ENCODE measurements at regions not wholly inside any gene's neighbourhood (a gene's known extent, or its start where the extent isn't known, plus 50 kb on each side); places are given as distances from the start of the nearest gene placed in this dataset.
A peak's percentile ranks its signal among the peaks of the same experiment; 100 is the strongest.

- peak; percentile 81 for ATAC-seq
- TF ChIP-seq, protein P1, sequence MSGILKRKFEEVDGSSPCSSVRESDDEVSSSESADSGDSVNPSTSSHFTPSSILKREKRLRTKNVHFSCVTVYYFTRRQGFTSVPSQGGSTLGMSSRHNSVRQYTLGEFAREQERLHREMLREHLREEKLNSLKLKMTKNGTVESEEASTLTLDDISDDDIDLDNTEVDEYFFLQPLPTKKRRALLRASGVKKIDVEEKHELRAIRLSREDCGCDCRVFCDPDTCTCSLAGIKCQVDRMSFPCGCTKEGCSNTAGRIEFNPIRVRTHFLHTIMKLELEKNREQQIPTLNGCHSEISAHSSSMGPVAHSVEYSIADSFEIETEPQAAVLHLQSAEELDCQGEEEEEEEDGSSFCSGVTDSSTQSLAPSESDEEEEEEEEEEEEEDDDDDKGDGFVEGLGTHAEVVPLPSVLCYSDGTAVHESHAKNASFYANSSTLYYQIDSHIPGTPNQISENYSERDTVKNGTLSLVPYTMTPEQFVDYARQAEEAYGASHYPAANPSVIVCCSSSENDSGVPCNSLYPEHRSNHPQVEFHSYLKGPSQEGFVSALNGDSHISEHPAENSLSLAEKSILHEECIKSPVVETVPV (CRISPR knock-in tag; IDR thresholded peaks at IDR 0.05): no peak
- TF ChIP-seq CREB5 (CRISPR knock-in tag; IDR thresholded peaks at IDR 0.05; ENCODE audit: low read depth): no peak
- no peak for TF ChIP-seq ZFP3 (CRISPR knock-in tag; IDR thresholded peaks at IDR 0.05)
- no peak for TF ChIP-seq ISL1 (CRISPR knock-in tag; IDR thresholded peaks at IDR 0.05)
- no peak for TF ChIP-seq RARB (CRISPR knock-in tag; IDR thresholded peaks at IDR 0.05)
- no peak for TF ChIP-seq CSDC2 (CRISPR knock-in tag; IDR thresholded peaks at IDR 0.05)
- TF ChIP-seq BACH2 (CRISPR knock-in tag; IDR thresholded peaks at IDR 0.05; ENCODE audit: borderline replicate concordance): no peak
- TF ChIP-seq ZFP30 (CRISPR knock-in tag; IDR thresholded peaks at IDR 0.05): no peak
- no peak for TF ChIP-seq ZNF8 (CRISPR knock-in tag; IDR thresholded peaks at IDR 0.05)
- TF ChIP-seq TOX (CRISPR knock-in tag; IDR thresholded peaks at IDR 0.05; ENCODE audit: borderline replicate concordance): no peak
- TF ChIP-seq TSHZ2 (CRISPR knock-in tag; IDR thresholded peaks at IDR 0.05): no peak
- TF ChIP-seq ARNTL (CRISPR knock-in tag; IDR thresholded peaks at IDR 0.05; ENCODE audit: borderline replicate concordance, low read depth): no peak
- TF ChIP-seq POU6F1 (CRISPR knock-in tag; IDR thresholded peaks at IDR 0.05; ENCODE audit: borderline replicate concordance, low read depth): no peak
- no peak for TF ChIP-seq PPARA (CRISPR knock-in tag; IDR thresholded peaks at IDR 0.05; ENCODE audit: borderline replicate concordance)
- TF ChIP-seq ZNF565 (CRISPR knock-in tag; conservative IDR thresholded peaks at IDR 0.05; ENCODE audit: low read depth): no peak
Measured at GRCh38 chr9:110033869-110034268, 174.1 kb downstream of the C9orf152 start.

- TF ChIP-seq PPARA (CRISPR knock-in tag; IDR thresholded peaks at IDR 0.05; ENCODE audit: borderline replicate concordance) (no peak), TOX (CRISPR knock-in tag; IDR thresholded peaks at IDR 0.05; ENCODE audit: borderline replicate concordance) (no peak), ARNTL (CRISPR knock-in tag; IDR thresholded peaks at IDR 0.05; ENCODE audit: borderline replicate concordance, low read depth) (no peak), TCF4 (CRISPR knock-in tag; IDR thresholded peaks at IDR 0.05; ENCODE audit: borderline replicate concordance) (no peak), ZNF8 (CRISPR knock-in tag; IDR thresholded peaks at IDR 0.05) (no peak)
Measured at GRCh38 chr9:110036286-110036685, 171.7 kb downstream of the C9orf152 start.

DNA sequence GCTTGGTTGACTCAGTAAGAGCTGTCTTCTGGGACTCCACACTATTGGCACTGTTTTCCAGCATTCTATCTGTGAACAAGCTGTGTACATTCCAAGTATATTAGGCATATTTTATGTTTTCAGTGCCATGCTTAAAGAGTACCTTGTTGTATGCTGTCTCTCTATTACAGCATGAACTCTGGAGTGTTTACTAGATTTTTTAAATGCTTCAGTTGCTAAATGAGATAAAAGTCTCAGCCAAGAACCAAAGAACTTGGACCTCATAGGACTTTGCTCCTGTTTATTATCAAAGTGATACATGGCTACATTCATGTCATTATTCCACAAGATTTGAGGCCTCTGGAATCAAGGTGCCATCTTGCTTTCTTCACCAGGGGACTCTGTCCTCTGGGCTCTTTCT is 167.2 kb downstream of the C9orf152 start:
- TF ChIP-seq ZFP30 (CRISPR knock-in tag; IDR thresholded peaks at IDR 0.05): no peak
- TF ChIP-seq OSR1 (CRISPR knock-in tag; IDR thresholded peaks at IDR 0.05): no peak
- no peak for TF ChIP-seq GLIS3 (CRISPR knock-in tag; IDR thresholded peaks at IDR 0.05)
- TF ChIP-seq ARNTL (CRISPR knock-in tag; IDR thresholded peaks at IDR 0.05; ENCODE audit: borderline replicate concordance, low read depth): no peak
- TF ChIP-seq ZC3H10 (CRISPR knock-in tag; IDR thresholded peaks at IDR 0.05): no peak
- TF ChIP-seq PPARA (CRISPR knock-in tag; IDR thresholded peaks at IDR 0.05; ENCODE audit: borderline replicate concordance): no peak
- TF ChIP-seq POU6F1 (CRISPR knock-in tag; IDR thresholded peaks at IDR 0.05; ENCODE audit: borderline replicate concordance, low read depth): no peak
- TF ChIP-seq, protein P1 (CRISPR knock-in tag; IDR thresholded peaks at IDR 0.05): no peak
- TF ChIP-seq TSHZ2 (CRISPR knock-in tag; IDR thresholded peaks at IDR 0.05): no peak
- no peak for TF ChIP-seq ZNF70 (CRISPR knock-in tag; IDR thresholded peaks at IDR 0.05)
- TF ChIP-seq TOX (CRISPR knock-in tag; IDR thresholded peaks at IDR 0.05; ENCODE audit: borderline replicate concordance): no peak
- TF ChIP-seq CREB5 (CRISPR knock-in tag; IDR thresholded peaks at IDR 0.05; ENCODE audit: low read depth): no peak
- no peak for TF ChIP-seq BACH2 (CRISPR knock-in tag; IDR thresholded peaks at IDR 0.05; ENCODE audit: borderline replicate concordance)
- TF ChIP-seq ESRRG (CRISPR knock-in tag; IDR thresholded peaks at IDR 0.05): no peak
- TF ChIP-seq RARB (CRISPR knock-in tag; IDR thresholded peaks at IDR 0.05): no peak
- no peak for TF ChIP-seq CSDC2 (CRISPR knock-in tag; IDR thresholded peaks at IDR 0.05)
- TF ChIP-seq ISL1 (CRISPR knock-in tag; IDR thresholded peaks at IDR 0.05): no peak
- peak; percentile 97 for ATAC-seq

More at GRCh38 chr9:110036286-110036685, 171.7 kb downstream of the C9orf152 start:
- no peak for ATAC-seq
